ENCODE measurements at regions not wholly inside any gene's neighbourhood (a gene's known extent, or its start where the extent isn't known, plus 50 kb on each side); places are given as distances from the start of the nearest gene placed in this dataset.

DNA sequence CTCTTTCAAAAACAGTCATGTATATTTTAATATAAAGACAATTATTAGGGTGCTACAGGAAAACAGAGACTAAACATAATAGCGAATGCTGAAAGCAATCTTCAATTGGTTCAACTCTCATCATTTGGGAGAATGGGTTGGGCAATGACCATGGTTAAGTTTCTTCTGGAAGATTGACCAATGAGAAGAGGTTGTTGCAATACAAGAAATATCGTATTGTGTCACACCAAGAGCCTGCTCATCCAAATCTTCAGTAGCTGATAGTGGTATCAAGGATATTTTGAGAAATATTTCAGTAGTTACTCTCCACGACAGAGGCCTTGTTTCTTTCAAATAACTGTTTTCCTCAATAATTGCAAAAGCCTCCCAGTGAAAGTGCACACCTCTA is 83.0 kb upstream of the FNDC3A start:
- H3K4me1 ChIP-seq: peaks cover 0 to 21% of the 10 kb centered on the region in 2 donors
- no peaks in the 10 kb centered on the region for H3K9me3 ChIP-seq
- TF ChIP-seq, protein P1, sequence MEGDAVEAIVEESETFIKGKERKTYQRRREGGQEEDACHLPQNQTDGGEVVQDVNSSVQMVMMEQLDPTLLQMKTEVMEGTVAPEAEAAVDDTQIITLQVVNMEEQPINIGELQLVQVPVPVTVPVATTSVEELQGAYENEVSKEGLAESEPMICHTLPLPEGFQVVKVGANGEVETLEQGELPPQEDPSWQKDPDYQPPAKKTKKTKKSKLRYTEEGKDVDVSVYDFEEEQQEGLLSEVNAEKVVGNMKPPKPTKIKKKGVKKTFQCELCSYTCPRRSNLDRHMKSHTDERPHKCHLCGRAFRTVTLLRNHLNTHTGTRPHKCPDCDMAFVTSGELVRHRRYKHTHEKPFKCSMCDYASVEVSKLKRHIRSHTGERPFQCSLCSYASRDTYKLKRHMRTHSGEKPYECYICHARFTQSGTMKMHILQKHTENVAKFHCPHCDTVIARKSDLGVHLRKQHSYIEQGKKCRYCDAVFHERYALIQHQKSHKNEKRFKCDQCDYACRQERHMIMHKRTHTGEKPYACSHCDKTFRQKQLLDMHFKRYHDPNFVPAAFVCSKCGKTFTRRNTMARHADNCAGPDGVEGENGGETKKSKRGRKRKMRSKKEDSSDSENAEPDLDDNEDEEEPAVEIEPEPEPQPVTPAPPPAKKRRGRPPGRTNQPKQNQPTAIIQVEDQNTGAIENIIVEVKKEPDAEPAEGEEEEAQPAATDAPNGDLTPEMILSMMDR (IDR thresholded peaks at IDR 0.05): no peak
- H3K27ac ChIP-seq: peak overlapping the region in 1 of 2 donors; percentile 67
- intact Hi-C loops (cut with DNase I): no loop called here
- DNase-seq: no peak
- H3K36me3 ChIP-seq: no peaks in the 10 kb centered on the region
- no peak for ATAC-seq
- no peak overlapping the region for H3K4me3 ChIP-seq
- no peaks in the 10 kb centered on the region for H3K27me3 ChIP-seq

DNA sequence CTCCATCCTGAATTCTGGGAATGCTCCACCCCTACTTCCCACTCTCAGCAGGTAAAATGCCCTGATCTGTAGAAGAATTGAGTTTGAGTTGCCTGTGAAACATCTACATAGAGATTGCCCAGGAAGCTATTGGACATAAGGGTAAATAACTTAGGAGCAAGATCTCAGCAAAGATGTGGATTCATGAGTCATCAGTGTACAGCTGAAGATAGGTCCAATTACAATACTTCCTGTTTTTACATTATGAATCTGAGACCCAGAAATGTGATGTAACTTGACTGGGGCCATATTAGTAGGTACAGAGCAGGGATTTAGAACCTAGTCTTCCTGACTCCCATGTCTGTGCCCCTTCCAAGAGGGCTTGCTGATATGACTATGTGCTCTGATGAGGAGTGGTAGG is 79.4 kb upstream of the FNDC3A start:
- peak; percentile 25 for ATAC-seq

DNA sequence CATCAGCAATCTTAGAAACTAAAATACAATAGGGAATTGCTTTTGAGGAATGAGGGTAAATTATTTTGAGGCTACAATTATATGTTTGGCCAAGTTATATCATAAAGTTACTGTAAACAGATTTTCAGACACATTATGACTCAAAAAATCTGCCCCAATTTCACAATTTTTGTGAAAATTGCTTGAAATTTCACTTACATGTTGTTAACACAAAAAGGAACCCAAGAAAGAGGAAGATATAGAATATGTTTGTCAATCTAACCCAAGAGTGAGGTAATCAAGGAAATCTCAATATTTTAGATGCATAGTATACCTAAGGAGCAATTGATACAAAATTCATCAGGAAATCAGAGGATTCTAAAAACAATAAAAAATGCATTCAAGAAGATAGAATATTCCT is 73.9 kb upstream of the FNDC3A start:
- no peaks in the 10 kb centered on the region for H3K27me3 ChIP-seq
- no peak overlapping the region for H3K4me3 ChIP-seq
- H3K4me1 ChIP-seq: peaks cover 0 to 28% of the 10 kb centered on the region in 2 donors
- TF ChIP-seq, protein P1 (IDR thresholded peaks at IDR 0.05): no peak
- H3K9me3 ChIP-seq: no peaks in the 10 kb centered on the region
- intact Hi-C loops (cut with DNase I): no loop called here
- DNase-seq (no peak), ATAC-seq (no peak)
- no peaks in the 10 kb centered on the region for H3K36me3 ChIP-seq
- peak overlapping the region; percentile 28 to 69 for H3K27ac ChIP-seq

More for the DNA sequence above, 79.4 kb upstream of the FNDC3A start:
- H3K27ac ChIP-seq: no peak overlapping the region
- no peaks in the 10 kb centered on the region for H3K27me3 ChIP-seq
- no peak overlapping the region for H3K4me3 ChIP-seq
- peaks cover 0 to 16% of the 10 kb centered on the region in 2 donors for H3K4me1 ChIP-seq
- TF ChIP-seq, protein P1 (IDR thresholded peaks at IDR 0.05): no peak
- H3K36me3 ChIP-seq: no peaks in the 10 kb centered on the region
- no peak for DNase-seq
- intact Hi-C loops (cut with DNase I): no loop called here
- no peaks in the 10 kb centered on the region for H3K9me3 ChIP-seq

DNA sequence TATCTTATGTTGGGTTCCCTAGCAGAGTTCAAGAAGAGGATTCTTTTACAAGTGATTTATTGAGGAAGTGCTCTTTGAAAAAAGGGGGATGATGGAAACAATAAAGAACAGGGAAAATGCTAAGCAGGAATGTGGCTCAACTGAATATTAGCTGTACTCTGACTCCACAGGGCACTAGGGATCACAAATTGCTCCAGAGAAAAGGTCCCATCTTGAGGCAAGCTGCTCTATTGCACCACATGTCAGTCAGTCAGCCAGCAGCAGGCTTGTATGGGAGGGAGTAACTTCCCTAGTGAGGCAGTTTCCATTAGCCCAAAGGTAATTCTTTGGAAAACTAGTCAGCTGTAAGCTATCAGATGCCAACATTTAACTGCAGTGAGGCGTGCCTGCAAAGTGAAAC is 73.3 kb upstream of the FNDC3A start:
- DNase-seq (peak in 1 of 4 donors; percentile 43), ATAC-seq (peak; percentile 34)
- Histone ChIP-seq H3K36me3 (no peaks in the 10 kb centered on the region), H3K27me3 (no peaks in the 10 kb centered on the region), H3K4me3 (no peak overlapping the region), H3K9me3 (no peaks in the 10 kb centered on the region), H3K4me1 (peaks cover 0 to 28% of the 10 kb centered on the region in 2 donors), H3K27ac (peak overlapping the region in 1 of 2 donors; percentile 69)
- intact Hi-C loops (cut with DNase I): no loop called here
- TF ChIP-seq, protein P1 (IDR thresholded peaks at IDR 0.05): no peak

DNA sequence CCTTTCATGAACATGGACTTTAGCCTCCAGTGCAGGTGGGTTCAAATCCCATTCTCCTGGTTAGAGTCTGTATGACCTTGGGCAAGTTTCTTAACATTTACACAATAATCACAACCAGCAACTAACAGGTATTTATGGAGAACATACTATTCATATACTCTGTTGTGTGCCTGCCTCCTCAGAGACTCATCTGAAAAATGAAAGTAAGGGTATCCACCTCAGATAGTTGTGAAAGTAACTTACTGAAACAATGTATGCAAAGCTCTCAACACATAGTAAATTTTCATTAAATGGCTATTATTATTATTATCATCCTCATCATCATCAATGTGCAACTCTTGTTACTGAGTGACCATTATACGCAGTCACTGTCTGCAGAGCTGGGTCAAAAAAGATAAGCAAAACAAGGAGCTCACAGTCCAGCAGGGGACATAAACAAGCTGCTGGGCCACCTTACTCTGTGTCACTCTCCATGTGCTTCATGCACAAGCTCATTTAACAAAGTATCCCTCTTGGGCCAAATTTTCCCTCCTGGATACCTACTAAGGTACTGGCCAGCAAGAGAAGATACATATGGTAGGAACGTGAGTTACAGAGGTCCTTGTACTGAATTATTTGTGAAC is 70.9 kb upstream of the FNDC3A start:
- ATAC-seq: no peak
- H3K4me3 ChIP-seq: no peak overlapping the region
- no peak for DNase-seq
- no peaks in the 10 kb centered on the region for H3K27me3 ChIP-seq
- TF ChIP-seq, protein P1 (IDR thresholded peaks at IDR 0.05): no peak
- peak overlapping the region in 1 of 2 donors; percentile 60 for H3K27ac ChIP-seq
- H3K9me3 ChIP-seq: no peaks in the 10 kb centered on the region
- H3K36me3 ChIP-seq: no peaks in the 10 kb centered on the region
- H3K4me1 ChIP-seq: peaks cover 0 to 28% of the 10 kb centered on the region in 2 donors
- intact Hi-C loops (cut with DNase I): no loop called here
